HCT116 (cell line): ENCODE measurements at regions not wholly inside any gene's neighbourhood (a gene's known extent, or its start where the extent isn't known, plus 50 kb on each side); places are given as distances from the start of the nearest gene placed in this dataset.

Experiments
- EZH2phosphoT487 ChIP-seq: fragments of 200-600 bp; IDR thresholded peaks from 2 replicates; pipeline ENCODE4 v1.6.1; 2018; ENCODE audit warnings: antibody characterized with exemption, borderline replicate concordance
- POLR2A ChIP-seq: IDR thresholded peaks from 2 replicates; pipeline ENCODE4 v1.7.0; 2011; ENCODE audit warnings: borderline replicate concordance; ENCODE audit not compliant: insufficient read depth, insufficient read length; ENCODE audit errors: extremely low read depth

DNA sequence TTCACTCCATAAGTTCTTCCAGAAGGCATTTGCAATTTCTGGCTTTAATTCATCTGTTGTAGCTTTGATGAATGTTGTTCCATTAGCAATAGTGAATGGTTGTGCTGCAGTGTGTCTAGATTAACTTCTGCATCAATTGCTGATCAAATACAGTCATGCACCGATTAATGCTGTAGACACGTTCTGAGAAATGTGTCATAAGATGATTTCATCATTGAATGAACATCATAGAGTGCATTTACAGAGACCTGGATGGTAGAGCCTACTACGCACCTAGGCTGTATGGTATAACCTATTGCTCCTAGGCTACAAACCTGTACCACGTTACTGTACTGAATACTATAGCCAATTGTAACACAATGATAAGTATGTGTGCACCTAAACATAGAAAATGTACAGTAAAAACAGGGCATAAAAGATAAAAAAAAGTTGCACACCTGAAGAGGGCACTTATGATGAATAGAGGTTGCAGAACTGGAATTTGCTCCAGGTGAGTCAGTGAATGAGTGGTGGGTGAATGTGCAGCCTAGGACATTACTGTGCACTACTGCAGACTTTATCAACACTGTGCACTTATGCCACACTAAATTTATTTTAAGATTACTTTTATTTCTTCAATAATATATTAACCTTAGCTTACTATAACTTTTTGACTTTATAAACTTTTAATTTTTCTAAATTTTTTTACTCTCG lies 170.7 kb downstream of the HERPUD2 start:
- TF ChIP-seq POLR2A, result no peak
- no peak for TF ChIP-seq EZH2phosphoT487
